H1 (cell line): ENCODE measurements at regions not wholly inside any gene's neighbourhood (a gene's known extent, or its start where the extent isn't known, plus 50 kb on each side); places are given as distances from the start of the nearest gene placed in this dataset.

ENCODE experiments used
- CTCF ChIA-PET: fragments of 300-600 bp; sonication (Branson Sonifier 250); formaldehyde crosslinking; loops from one replicate; lab custom pipeline; 2021; ENCODE audit not compliant: partially characterized antibody; lab: Charles Lee
- POLR2A ChIA-PET: fragments of 300-600 bp; sonication (Branson Sonifier 250); formaldehyde crosslinking; loops from one replicate; lab custom pipeline; 2021; ENCODE audit warnings: inconsistent platforms; ENCODE audit not compliant: partially characterized antibody; lab: Charles Lee
- DNase-seq, 2 experiments: peaks; one replicate each; pipeline versions ENCODE4 v3.0.0 to v3.0.0-alpha.2; 2010 to 2022; ENCODE audit warnings: low spot score in 2 of 2, low read depth in 1 of 2, mixed read lengths in 1 of 2
- FAIRE-seq: peaks from 2 replicates; lab custom pipeline; 2011; peaks lifted over from hg19 to GRCh38; lab: Jason Lieb, UNC
- H2AFZ ChIP-seq: 2 replicates; pipeline ENCODE4 v1.8.1; 2012; ENCODE audit warnings: low read length, inconsistent platforms
- H2AK5ac ChIP-seq: 2 replicates; pipeline ENCODE4 v1.6.1; 2013; ENCODE audit warnings: low read depth, low read length
- H2BK120ac ChIP-seq: replicated peaks from 2 replicates; pipeline ENCODE3; 2013; ENCODE audit warnings: low read depth, low read length, inconsistent platforms
- H2BK12ac ChIP-seq: 2 replicates; pipeline ENCODE4 v1.6.1; 2013; ENCODE audit warnings: low read depth, low read length
- H2BK15ac ChIP-seq: 2 replicates; pipeline ENCODE4 v1.6.1; 2013; ENCODE audit warnings: low read length
- H2BK20ac ChIP-seq: 2 replicates; pipeline ENCODE4 v1.6.1; 2013; ENCODE audit warnings: low read length
- H2BK5ac ChIP-seq: 2 replicates; pipeline ENCODE4 v1.6.1; 2013; ENCODE audit warnings: low read depth, low read length
- H3K14ac ChIP-seq: 2 replicates; pipeline ENCODE4 v1.6.1; 2013; ENCODE audit warnings: inconsistent platforms; ENCODE audit not compliant: insufficient read length
- H3K18ac ChIP-seq: 2 replicates; pipeline ENCODE4 v1.6.1; 2013; ENCODE audit warnings: low read length; ENCODE audit errors: extremely low read depth
- H3K23ac ChIP-seq: 2 replicates; pipeline ENCODE4 v1.6.1; 2013; ENCODE audit warnings: inconsistent platforms; ENCODE audit not compliant: insufficient read length
- H3K23me2 ChIP-seq: 2 replicates; pipeline ENCODE4 v1.6.1; 2013; ENCODE audit warnings: low read depth, low read length
- H3K27ac ChIP-seq: 2 replicates; pipeline ENCODE4 v1.6.1; 2011; ENCODE audit warnings: low read depth, low read length, inconsistent platforms
- H3K27me3 ChIP-seq, 4 experiments: replicated peaks in 1 of 4; 1 replicate in 1 of 4; 2 replicates in 3 of 4; pipeline versions ENCODE4 v1.6.1 to v1.8.1; 2011 to 2013; ENCODE audit warnings: low read length in 3 of 4, mild to moderate bottlenecking in 3 of 4, inconsistent platforms in 2 of 4, mixed read lengths in 2 of 4, moderate library complexity in 1 of 4; ENCODE audit not compliant: control insufficient read depth in 3 of 4, insufficient read depth in 3 of 4; ENCODE audit errors: extremely low read depth in 1 of 4
- H3K36me3 ChIP-seq, 4 experiments: 2 replicates each; pipeline versions ENCODE4 v1.6.1 to v1.8.1; 2011 to 2013; ENCODE audit warnings: mild to moderate bottlenecking in 4 of 4, low read length in 3 of 4, moderate library complexity in 2 of 4, control low read depth in 1 of 4, inconsistent platforms in 1 of 4; ENCODE audit not compliant: insufficient read depth in 4 of 4, control insufficient read depth in 2 of 4
- H3K4ac ChIP-seq: replicated peaks from 2 replicates; pipeline ENCODE3; 2013; ENCODE audit warnings: low read length, low read depth, mixed read lengths, inconsistent platforms; ENCODE audit not compliant: insufficient read length
- H3K4me1 ChIP-seq, 4 experiments: replicated peaks in 1 of 4; 1 replicate in 1 of 4; 2 replicates in 3 of 4; pipeline versions ENCODE4 v1.6.1 to v1.8.1; 2011 to 2013; ENCODE audit warnings: low read length in 3 of 4, inconsistent platforms in 2 of 4, mixed read lengths in 1 of 4; ENCODE audit not compliant: insufficient read depth in 4 of 4, control insufficient read depth in 3 of 4
- H3K4me2 ChIP-seq, 2 experiments: 2 replicates each; pipeline versions ENCODE4 v1.6.1 to v1.8.1; 2011 to 2013; ENCODE audit warnings: low read depth in 2 of 2, low read length in 2 of 2, control low read depth in 1 of 2, inconsistent platforms in 1 of 2, mild to moderate bottlenecking in 1 of 2; ENCODE audit not compliant: insufficient read depth in 1 of 2
- H3K4me3 ChIP-seq, 4 experiments: fragments of 200-600, 300-600 bp in 1 of 4; sonication (generic), shearing (Covaris generic), sonication (Bioruptor Twin) in 1 of 4; 2 replicates each; pipeline versions ENCODE4 v1.5.1 to v1.8.1; 2011 to 2016; ENCODE audit warnings: low read length in 4 of 4, low read depth in 3 of 4, control low read depth in 2 of 4, inconsistent platforms in 2 of 4, mild to moderate bottlenecking in 2 of 4, mixed read lengths in 1 of 4, moderate library complexity in 1 of 4; ENCODE audit not compliant: insufficient read depth in 2 of 4; ENCODE audit errors: extremely low read depth in 1 of 4
- H3K56ac ChIP-seq: replicated peaks from 2 replicates; pipeline ENCODE3; 2013; ENCODE audit warnings: low read depth, mild to moderate bottlenecking, mixed read lengths, low read length, inconsistent platforms; ENCODE audit not compliant: insufficient read length
- H3K79me1 ChIP-seq: 2 replicates; pipeline ENCODE4 v1.6.1; 2013; ENCODE audit warnings: low read depth, low read length, control low read depth
- H3K79me2 ChIP-seq, 2 experiments: 2 replicates each; pipeline versions ENCODE4 v1.6.1 to v1.8.1; 2012 to 2013; ENCODE audit warnings: low read length in 2 of 2, mild to moderate bottlenecking in 2 of 2, inconsistent platforms in 1 of 2; ENCODE audit not compliant: insufficient read depth in 2 of 2, control insufficient read depth in 1 of 2
- H3K9ac ChIP-seq, 4 experiments: replicated peaks in 1 of 4; 1 replicate in 1 of 4; 2 replicates in 3 of 4; pipeline versions ENCODE4 v1.6.1 to v1.8.1; 2011 to 2013; ENCODE audit warnings: low read depth in 3 of 4, low read length in 3 of 4, control low read depth in 2 of 4, mild to moderate bottlenecking in 2 of 4, moderate library complexity in 2 of 4, inconsistent platforms in 1 of 4; ENCODE audit errors: extremely low read depth in 1 of 4
- H3K9me3 ChIP-seq, 2 experiments: 2 replicates each; pipeline versions ENCODE4 v1.6.1 to v1.8.1; 2012 to 2013; ENCODE audit warnings: mild to moderate bottlenecking in 2 of 2, moderate library complexity in 2 of 2, control low read depth in 1 of 2, inconsistent platforms in 1 of 2, low read depth in 1 of 2, low read length in 1 of 2, mixed read lengths in 1 of 2; ENCODE audit not compliant: insufficient read depth in 2 of 2
- H4K20me1 ChIP-seq, 2 experiments: replicated peaks in 1 of 2; 2 replicates each; pipeline versions ENCODE3 to v1.8.1; 2011 to 2013; ENCODE audit warnings: inconsistent platforms in 2 of 2, low read length in 2 of 2, mild to moderate bottlenecking in 1 of 2; ENCODE audit not compliant: insufficient read depth in 2 of 2, control insufficient read depth in 1 of 2
- H4K5ac ChIP-seq: 2 replicates; pipeline ENCODE4 v1.6.1; 2013; ENCODE audit warnings: low read length, low read depth, mixed read lengths, inconsistent platforms; ENCODE audit not compliant: insufficient read length
- H4K8ac ChIP-seq: 2 replicates; pipeline ENCODE4 v1.8.0; 2013; ENCODE audit warnings: mild to moderate bottlenecking, moderate library complexity, low read length, inconsistent platforms; ENCODE audit not compliant: insufficient read depth; ENCODE audit errors: extremely low read depth
- H4K91ac ChIP-seq: replicated peaks from 2 replicates; pipeline ENCODE3; 2013; ENCODE audit warnings: low read length, mixed read lengths, inconsistent platforms; ENCODE audit not compliant: insufficient read length
- WGBS, 2 experiments: shearing (Covaris generic) in 1 of 2; methylation state at CpG; one replicate each; pipeline versions ENCODE4 v1.1.6 to v1.1.7; 2013 to 2015; ENCODE audit warnings: low lambda C conversion rate in 2 of 2, mixed read lengths in 2 of 2, inconsistent platforms in 1 of 2, low coverage in 1 of 2, missing lambda C conversion rate in 1 of 2; ENCODE audit not compliant: insufficient replicate concordance in 2 of 2, insufficient coverage in 1 of 2, insufficient read length in 1 of 2; ENCODE audit errors: extremely low coverage in 1 of 2, missing lambda C conversion rate in 1 of 2; 5-methylcytosine and 5-hydroxymethylcytosine counted together

GRCh38 chr14:65331652-65332051 lies 80.9 kb upstream of the FUT8 start:
- no peak overlapping the region for H2BK5ac ChIP-seq
- H2BK12ac ChIP-seq: no peak overlapping the region
- H2BK20ac ChIP-seq: no peak overlapping the region
- no peak overlapping the region for H3K14ac ChIP-seq
- ChIA-PET POLR2A (no interaction called here), CTCF (interaction anchor here (0.6 to 0.8 kb wide), 2 partner anchors 295 to 1414 kb away, joined by 3 read pairs; no protein-coding TSS in a partner anchor)
- H3K27ac ChIP-seq: no peak overlapping the region
- H4K8ac ChIP-seq: no peak overlapping the region
- H4K20me1 ChIP-seq: no peaks in the 10 kb centered on the region
- H3K4me3 ChIP-seq: no peak overlapping the region
- H3K4me1 ChIP-seq: peaks cover 2 to 21% (median 11%) of the 10 kb centered on the region in 4 experiments; a peak in 5 of 7 replicates
- H3K79me1 ChIP-seq: no peaks in the 10 kb centered on the region
- H3K36me3 ChIP-seq: no peaks in the 10 kb centered on the region
- H3K56ac ChIP-seq: no peak overlapping the region
- no peak overlapping the region for H3K4me2 ChIP-seq
- WGBS, 2 experiments: 85% methylated on average over 3 of the region's 3 CpGs; no CpG with 5 or more reads in 1 of the 2 experiments
- H2BK15ac ChIP-seq: no peak overlapping the region
- H4K91ac ChIP-seq: no peak overlapping the region
- no peak overlapping the region for H3K9ac ChIP-seq
- DNase-seq (no peak), FAIRE-seq (no peak)
- H3K79me2 ChIP-seq: no peaks in the 10 kb centered on the region
- no peak overlapping the region for H3K23ac ChIP-seq
- no peak overlapping the region for H4K5ac ChIP-seq
- no peak overlapping the region for H3K4ac ChIP-seq
- no peak overlapping the region for H2BK120ac ChIP-seq
- H3K18ac ChIP-seq: no peak overlapping the region
- H3K9me3 ChIP-seq: no peaks in the 10 kb centered on the region
- no peak overlapping the region for H2AK5ac ChIP-seq
- H3K27me3 ChIP-seq: peaks cover 6 to 39% (median 26%) of the 10 kb centered on the region in 4 experiments
- no peak overlapping the region for H2AFZ ChIP-seq
- H3K23me2 ChIP-seq: peaks cover 2% of the 10 kb centered on the region; the same call in 1 of the 2 replicates
